Mesenchymal stem cell (in vitro differentiated cells and primary cell): ENCODE measurements at regions not wholly inside any gene's neighbourhood (a gene's known extent, or its start where the extent isn't known, plus 50 kb on each side); places are given as distances from the start of the nearest gene placed in this dataset.

Source experiments
- DNase-seq: peaks from one replicate; pipeline ENCODE4 v3.0.0-alpha.2; 2013
- H2AFZ ChIP-seq: one replicate; pipeline ENCODE4 v1.6.1; 2013; ENCODE audit warnings: low read depth, mild to moderate bottlenecking, control low read depth, inconsistent platforms, low read length, moderate library complexity
- H2AK5ac ChIP-seq: 2 replicates; pipeline ENCODE4 v1.6.1; 2013; ENCODE audit warnings: low read length, moderate library complexity, mild to moderate bottlenecking, inconsistent platforms; ENCODE audit not compliant: severe bottlenecking
- H2BK120ac ChIP-seq: one replicate; pipeline ENCODE4 v1.6.1; 2013; ENCODE audit warnings: low read depth, mild to moderate bottlenecking, inconsistent platforms, low read length, moderate library complexity
- H2BK12ac ChIP-seq, 2 experiments: one replicate each; pipeline ENCODE4 v1.6.1; 2013; ENCODE audit warnings: inconsistent platforms in 2 of 2, low read length in 2 of 2, mild to moderate bottlenecking in 2 of 2, moderate library complexity in 2 of 2, control low read depth in 1 of 2
- H2BK15ac ChIP-seq: one replicate; pipeline ENCODE4 v1.6.1; 2013; ENCODE audit warnings: mild to moderate bottlenecking, low read depth, inconsistent platforms; ENCODE audit not compliant: poor library complexity, severe bottlenecking
- H2BK5ac ChIP-seq: 2 replicates; pipeline ENCODE4 v1.6.1; 2013; ENCODE audit warnings: low read depth, mild to moderate bottlenecking, low read length, control low read depth, inconsistent platforms; ENCODE audit not compliant: poor library complexity, severe bottlenecking
- H3K14ac ChIP-seq, 2 experiments: one replicate each; pipeline ENCODE4 v1.6.1; 2013; ENCODE audit warnings: inconsistent platforms in 2 of 2, low read length in 2 of 2, control low read depth in 1 of 2, mild to moderate bottlenecking in 1 of 2, moderate library complexity in 1 of 2
- H3K18ac ChIP-seq, 2 experiments: one replicate each; pipeline ENCODE4 v1.6.1; 2013; ENCODE audit warnings: inconsistent platforms in 2 of 2, low read length in 2 of 2, control low read depth in 1 of 2, low read depth in 1 of 2, mild to moderate bottlenecking in 1 of 2
- H3K23ac ChIP-seq, 2 experiments: one replicate each; pipeline ENCODE4 v1.6.1; 2013; ENCODE audit warnings: inconsistent platforms in 2 of 2, low read length in 2 of 2, mild to moderate bottlenecking in 2 of 2, moderate library complexity in 2 of 2, control low read depth in 1 of 2
- H3K27ac ChIP-seq: 2 replicates; pipeline ENCODE4 v1.5.1; 2013; ENCODE audit warnings: mild to moderate bottlenecking, moderate library complexity, low read length, control low read depth, inconsistent platforms; ENCODE audit not compliant: poor library complexity, severe bottlenecking
- H3K27me3 ChIP-seq, 2 experiments: 2 replicates each; pipeline versions ENCODE4 v1.6.1 to v1.7.0; 2013; ENCODE audit warnings: low read length in 2 of 2, mild to moderate bottlenecking in 2 of 2, moderate library complexity in 2 of 2, control low read depth in 1 of 2, inconsistent platforms in 1 of 2; ENCODE audit not compliant: control insufficient read depth in 1 of 2, insufficient read depth in 1 of 2
- H3K36me3 ChIP-seq, 2 experiments: 2 replicates each; pipeline versions ENCODE4 v1.6.1 to v1.7.0; 2013; ENCODE audit warnings: low read length in 2 of 2, control low read depth in 1 of 2, inconsistent platforms in 1 of 2, low read depth in 1 of 2, mild to moderate bottlenecking in 1 of 2; ENCODE audit not compliant: insufficient read depth in 2 of 2, control insufficient read depth in 1 of 2
- H3K4ac ChIP-seq, 2 experiments: one replicate each; pipeline ENCODE4 v1.6.1; 2013; ENCODE audit warnings: inconsistent platforms in 2 of 2, low read length in 2 of 2, mild to moderate bottlenecking in 2 of 2, moderate library complexity in 2 of 2, control low read depth in 1 of 2, low read depth in 1 of 2
- H3K4me1 ChIP-seq: 2 replicates; pipeline ENCODE4 v1.6.1; 2013; ENCODE audit warnings: low read depth, low read length, control low read depth; ENCODE audit not compliant: control insufficient read depth, insufficient read depth
- H3K4me2 ChIP-seq: 2 replicates; pipeline ENCODE4 v1.6.1; 2013; ENCODE audit warnings: low read length, mild to moderate bottlenecking, inconsistent platforms; ENCODE audit not compliant: poor library complexity, severe bottlenecking
- H3K4me3 ChIP-seq, 2 experiments: 2 replicates each; pipeline versions ENCODE4 v1.5.1 to v1.7.0; 2013; ENCODE audit warnings: low read length in 2 of 2, mild to moderate bottlenecking in 2 of 2, control low read depth in 1 of 2, low read depth in 1 of 2; ENCODE audit not compliant: insufficient read depth in 1 of 2
- H3K79me1 ChIP-seq: replicated peaks from 2 replicates; pipeline ENCODE4 v1.6.1; 2013; ENCODE audit warnings: mild to moderate bottlenecking, control low read depth, low read length, inconsistent platforms; ENCODE audit not compliant: poor library complexity, severe bottlenecking
- H3K9ac ChIP-seq: 2 replicates; pipeline ENCODE4 v1.7.0; 2013; ENCODE audit warnings: mild to moderate bottlenecking, low read length, moderate library complexity
- H3K9me3 ChIP-seq: 2 replicates; pipeline ENCODE4 v1.7.0; 2013; ENCODE audit warnings: mild to moderate bottlenecking, low read length; ENCODE audit not compliant: control insufficient read depth
- H4K8ac ChIP-seq: one replicate; pipeline ENCODE4 v1.6.1; 2013; ENCODE audit warnings: inconsistent platforms, mild to moderate bottlenecking, low read length, moderate library complexity
- H4K91ac ChIP-seq: one replicate; pipeline ENCODE4 v1.6.1; 2013; ENCODE audit warnings: mild to moderate bottlenecking, low read length, inconsistent platforms
- WGBS: methylation state at CpG from one replicate; pipeline ENCODE4 v1.1.7; 2013; ENCODE audit warnings: mixed read lengths; 5-methylcytosine and 5-hydroxymethylcytosine counted together

DNA sequence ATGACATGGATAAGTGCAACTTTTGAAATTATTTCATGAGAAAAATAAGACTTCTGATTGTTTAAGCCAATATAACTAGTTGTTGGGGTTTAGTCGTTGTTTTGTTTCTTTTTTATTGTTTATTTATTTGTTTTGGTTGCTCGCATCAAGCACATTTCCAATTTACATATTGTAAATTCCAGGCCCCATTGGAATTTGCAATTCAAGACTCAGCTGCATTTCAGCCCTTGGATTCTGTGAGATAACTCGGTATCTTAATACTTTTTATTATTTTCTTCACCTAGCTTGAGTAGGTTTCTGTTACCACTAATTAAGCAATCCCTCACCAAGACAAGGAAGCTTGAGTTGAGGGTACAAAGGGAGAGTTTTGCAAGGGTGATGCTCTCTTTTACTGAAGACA, 318.3 kb upstream of the GATB start:
- H2BK15ac ChIP-seq: no peak overlapping the region
- no peaks in the 10 kb centered on the region for H3K79me1 ChIP-seq
- H3K27me3 ChIP-seq: peaks cover 9 to 13% of the 10 kb centered on the region in 2 experiments
- no peak overlapping the region for H3K4me2 ChIP-seq
- WGBS: 67% methylated on average over 1 of the region's 3 CpGs
- no peak overlapping the region for H3K14ac ChIP-seq
- no peak overlapping the region for H2AK5ac ChIP-seq
- DNase-seq: no peak
- H2BK120ac ChIP-seq: no peak overlapping the region
- H3K18ac ChIP-seq: no peak overlapping the region
- H3K4ac ChIP-seq: no peak overlapping the region
- no peak overlapping the region for H3K27ac ChIP-seq
- H2BK12ac ChIP-seq: no peak overlapping the region
- H3K4me1 ChIP-seq: no peaks in the 10 kb centered on the region
- no peaks in the 10 kb centered on the region for H3K9me3 ChIP-seq
- no peak overlapping the region for H2AFZ ChIP-seq
- H3K36me3 ChIP-seq: no peaks in the 10 kb centered on the region
- H3K23ac ChIP-seq: no peak overlapping the region
- H4K91ac ChIP-seq: no peak overlapping the region
- no peak overlapping the region for H3K4me3 ChIP-seq
- H3K9ac ChIP-seq: no peak overlapping the region
- no peak overlapping the region for H2BK5ac ChIP-seq
- H4K8ac ChIP-seq: no peak overlapping the region

DNA sequence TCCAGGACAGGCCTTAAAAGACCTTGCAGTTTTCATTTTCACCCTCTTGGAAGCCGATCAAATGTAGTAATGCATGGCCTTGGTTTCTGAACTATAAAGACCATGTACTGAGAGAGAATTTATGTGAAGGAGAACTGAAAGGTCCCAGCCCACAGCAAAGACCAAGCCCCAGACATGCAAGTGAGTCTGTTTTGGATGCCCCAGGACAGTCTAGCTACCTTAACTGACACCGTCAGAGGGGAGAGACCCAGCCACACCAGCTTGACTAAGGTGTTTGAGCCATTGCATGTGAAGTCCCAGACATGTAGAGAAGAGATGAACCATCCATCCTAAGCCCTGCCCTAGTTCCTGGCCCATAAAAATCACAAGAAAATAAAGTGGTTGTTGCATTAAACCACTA, 316.8 kb upstream of the GATB start:
- Histone ChIP-seq H3K14ac (no peak overlapping the region), H3K18ac (no peak overlapping the region), H3K9ac (no peak overlapping the region), H3K79me1 (no peaks in the 10 kb centered on the region), H2AFZ (no peak overlapping the region), H3K27me3 (peaks cover 9 to 13% of the 10 kb centered on the region in 2 experiments), H4K91ac (no peak overlapping the region), H2BK5ac (no peak overlapping the region), H4K8ac (no peak overlapping the region), H3K4me1 (peaks cover 2% of the 10 kb centered on the region), H3K4me3 (no peak overlapping the region), H3K23ac (no peak overlapping the region), H2BK15ac (no peak overlapping the region), H2AK5ac (no peak overlapping the region), H3K4ac (no peak overlapping the region), H2BK12ac (no peak overlapping the region), H3K27ac (no peak overlapping the region), H3K9me3 (no peaks in the 10 kb centered on the region), H3K36me3 (no peaks in the 10 kb centered on the region), H2BK120ac (no peak overlapping the region), H3K4me2 (no peak overlapping the region)
- DNase-seq: no peak
- 97% methylated on average over 2 of the region's 2 CpGs for WGBS

GRCh38 chr4:152075253-152075928, 314.6 kb upstream of the GATB start:
- WGBS: 42% methylated on average over 8 of the region's 8 CpGs
- H3K4me3 ChIP-seq: no peak overlapping the region
- H4K91ac ChIP-seq: no peak overlapping the region
- no peak overlapping the region for H3K4me2 ChIP-seq
- no peak overlapping the region for H2BK15ac ChIP-seq
- H2AK5ac ChIP-seq: no peak overlapping the region
- no peak for DNase-seq
- H2BK5ac ChIP-seq: no peak overlapping the region
- no peaks in the 10 kb centered on the region for H3K79me1 ChIP-seq
- H2BK12ac ChIP-seq: no peak overlapping the region
- no peak overlapping the region for H3K18ac ChIP-seq
- H3K9me3 ChIP-seq: no peaks in the 10 kb centered on the region
- peaks cover 5% of the 10 kb centered on the region for H3K4me1 ChIP-seq
- peaks cover 9 to 13% of the 10 kb centered on the region in 2 experiments for H3K27me3 ChIP-seq
- H3K36me3 ChIP-seq: no peaks in the 10 kb centered on the region
- no peak overlapping the region for H3K23ac ChIP-seq
- H3K9ac ChIP-seq: no peak overlapping the region
- no peak overlapping the region for H2BK120ac ChIP-seq
- H3K4ac ChIP-seq: no peak overlapping the region
- no peak overlapping the region for H2AFZ ChIP-seq
- no peak overlapping the region for H3K14ac ChIP-seq
- no peak overlapping the region for H3K27ac ChIP-seq
- H4K8ac ChIP-seq: no peak overlapping the region

GRCh38 chr4:152074573-152074972, 313.8 kb upstream of the GATB start:
- peaks cover 5% of the 10 kb centered on the region for H3K4me1 ChIP-seq
- no peaks in the 10 kb centered on the region for H3K36me3 ChIP-seq
- no peaks in the 10 kb centered on the region for H3K9me3 ChIP-seq
- H3K4me3 ChIP-seq: no peak overlapping the region
- H3K27me3 ChIP-seq: peaks cover 9 to 13% of the 10 kb centered on the region in 2 experiments
- H4K91ac ChIP-seq: no peak overlapping the region
- H2BK15ac ChIP-seq: no peak overlapping the region
- H2AFZ ChIP-seq: no peak overlapping the region
- H3K9ac ChIP-seq: no peak overlapping the region
- H2BK12ac ChIP-seq: no peak overlapping the region
- H3K4ac ChIP-seq: no peak overlapping the region
- no peak overlapping the region for H3K18ac ChIP-seq
- H4K8ac ChIP-seq: no peak overlapping the region
- H2BK120ac ChIP-seq: no peak overlapping the region
- no peak overlapping the region for H2BK5ac ChIP-seq
- no peak overlapping the region for H3K4me2 ChIP-seq
- H3K23ac ChIP-seq: no peak overlapping the region
- no peaks in the 10 kb centered on the region for H3K79me1 ChIP-seq
- H2AK5ac ChIP-seq: no peak overlapping the region
- DNase-seq: no peak
- no peak overlapping the region for H3K27ac ChIP-seq
- 70% methylated on average over 1 of the region's 1 CpG for WGBS
- no peak overlapping the region for H3K14ac ChIP-seq
